Transverse colon (tissue), 4 donors: ENCODE measurements at regions not wholly inside any gene's neighbourhood (a gene's known extent, or its start where the extent isn't known, plus 50 kb on each side); places are given as distances from the start of the nearest gene placed in this dataset.

ENCODE experiments used
- CTCF ChIP-seq, 5 experiments: fragments of 200-600 bp in 3 of 5; fragments of 450-650 bp in 2 of 5; sonication (generic) in 3 of 5; IDR thresholded peaks; 1 replicate in 2 of 5; 2 replicates in 3 of 5; pipeline ENCODE4 v1.5.1; 2016 to 2017; ENCODE audit warnings: antibody characterized with exemption in 5 of 5, inconsistent platforms in 3 of 5, mild to moderate bottlenecking in 2 of 5, moderate library complexity in 1 of 5
- EP300 ChIP-seq: sonication (generic); formaldehyde crosslinking; IDR thresholded peaks from one replicate; pipeline ENCODE4 v1.6.1; 2017; ENCODE audit warnings: antibody characterized with exemption, low read depth
- POLR2A ChIP-seq: fragments of 450-650 bp; IDR thresholded peaks from one replicate; pipeline ENCODE4 v1.6.1; 2016; ENCODE audit warnings: antibody characterized with exemption, mild to moderate bottlenecking, moderate library complexity
- POLR2AphosphoS5 ChIP-seq, 3 donors: sonication (generic); formaldehyde crosslinking; IDR thresholded peaks; one replicate each; pipeline ENCODE4 v1.6.1; 2016; ENCODE audit warnings: antibody characterized with exemption in 3 of 3

- no peak for TF ChIP-seq CTCF (IDR thresholded peaks at IDR 0.05)
- no peak for TF ChIP-seq POLR2A
- TF ChIP-seq EP300, result no peak
- TF ChIP-seq POLR2AphosphoS5 (IDR thresholded peaks at IDR 0.05), result no peak
Observed at GRCh38 chr11:70854201-70854600, 398.2 kb downstream of the SHANK2 start.
